CD14-positive monocyte (primary cell): ENCODE measurements at regions not wholly inside any gene's neighbourhood (a gene's known extent, or its start where the extent isn't known, plus 50 kb on each side); places are given as distances from the start of the nearest gene placed in this dataset.

ENCODE experiments used
- DNase-seq, 3 donors: peaks; one replicate each; pipeline ENCODE4 v3.0.0-alpha.2; 2011 to 2022
- H2AFZ ChIP-seq: 2 replicates; pipeline ENCODE4 v1.6.0; 2012; ENCODE audit warnings: mild to moderate bottlenecking, low read depth, low read length, inconsistent platforms; ENCODE audit not compliant: insufficient read depth, poor library complexity, severe bottlenecking
- H3K27ac ChIP-seq, 2 donors: 1 replicate in 1 of 2; 2 replicates in 1 of 2; pipeline ENCODE4 v1.5.1; 2012 to 2013; ENCODE audit warnings: low read length in 2 of 2, control low read depth in 1 of 2, inconsistent platforms in 1 of 2, low read depth in 1 of 2, mild to moderate bottlenecking in 1 of 2
- H3K27me3 ChIP-seq, 2 donors: one replicate each; pipeline versions ENCODE4 v1.6.0 to v1.6.1; 2011 to 2013; ENCODE audit warnings: low read length in 2 of 2; ENCODE audit not compliant: control insufficient read depth in 2 of 2, insufficient read depth in 2 of 2
- H3K36me3 ChIP-seq, 2 donors: replicated peaks in 1 of 2; 1 replicate in 1 of 2; 2 replicates in 1 of 2; pipeline versions ENCODE4 v1.5.1 to v1.6.1; 2012 to 2013; ENCODE audit warnings: low read length in 2 of 2, control low read depth in 1 of 2, inconsistent platforms in 1 of 2, mild to moderate bottlenecking in 1 of 2; ENCODE audit not compliant: insufficient read depth in 2 of 2, control insufficient read depth in 1 of 2
- H3K4me1 ChIP-seq, 2 donors: 1 replicate in 1 of 2; 2 replicates in 1 of 2; pipeline versions ENCODE4 v1.5.1 to v1.6.1; 2012 to 2013; ENCODE audit warnings: low read length in 2 of 2, control low read depth in 1 of 2, inconsistent platforms in 1 of 2, mild to moderate bottlenecking in 1 of 2, moderate library complexity in 1 of 2; ENCODE audit not compliant: insufficient read depth in 2 of 2, control insufficient read depth in 1 of 2
- H3K4me2 ChIP-seq: replicated peaks from 2 replicates; pipeline ENCODE3; 2012; ENCODE audit warnings: low read length, moderate library complexity, mild to moderate bottlenecking; ENCODE audit not compliant: poor library complexity, severe bottlenecking; ENCODE audit errors: extremely low read depth
- H3K4me3 ChIP-seq, 3 experiments: fragments of 200-600 bp in 1 of 3; sonication (generic) in 1 of 3; replicated peaks in 1 of 3; 1 replicate in 2 of 3; 2 replicates in 1 of 3; pipeline ENCODE4 v1.5.1; 2011 to 2013; ENCODE audit warnings: low read length in 3 of 3, mild to moderate bottlenecking in 3 of 3, control low read depth in 2 of 3, low read depth in 2 of 3, inconsistent platforms in 1 of 3, moderate library complexity in 1 of 3
- H3K79me2 ChIP-seq: 2 replicates; pipeline ENCODE4 v1.6.0; 2012; ENCODE audit warnings: mild to moderate bottlenecking, control low read depth, inconsistent platforms, low read length, moderate library complexity; ENCODE audit not compliant: insufficient read depth
- H3K9ac ChIP-seq: 2 replicates; pipeline ENCODE4 v1.6.0; 2017; ENCODE audit warnings: low read length, mild to moderate bottlenecking; ENCODE audit not compliant: insufficient read depth, poor library complexity, severe bottlenecking
- H3K9me3 ChIP-seq, 2 donors: replicated peaks in 1 of 2; 1 replicate in 1 of 2; 2 replicates in 1 of 2; pipeline versions ENCODE4 v1.5.1 to v1.6.1; 2012 to 2013; ENCODE audit warnings: low read length in 2 of 2, control low read depth in 1 of 2; ENCODE audit not compliant: control insufficient read depth in 1 of 2, insufficient read depth in 1 of 2
- H4K20me1 ChIP-seq: 2 replicates; pipeline ENCODE4 v1.6.0; 2012; ENCODE audit warnings: mild to moderate bottlenecking, low read length, control low read depth, moderate library complexity; ENCODE audit not compliant: insufficient read depth
- H3K27ac Mint-ChIP-seq, 7 donors: one replicate each; pipeline ENCODE4 v1.8.0; 2020; ENCODE audit warnings: mild to moderate bottlenecking in 7 of 7, mixed read lengths in 7 of 7, moderate library complexity in 6 of 7, inconsistent platforms in 2 of 7
- H3K27me3 Mint-ChIP-seq, 3 donors: one replicate each; pipeline ENCODE4 v1.8.0; 2021 to 2022; ENCODE audit warnings: low read depth in 3 of 3, mild to moderate bottlenecking in 3 of 3, mixed read lengths in 3 of 3, moderate library complexity in 3 of 3, inconsistent platforms in 1 of 3
- H3K36me3 Mint-ChIP-seq, 2 donors: one replicate each; pipeline ENCODE4 v1.8.0; 2020; ENCODE audit warnings: mixed read lengths in 2 of 2, inconsistent platforms in 1 of 2, mild to moderate bottlenecking in 1 of 2
- H3K4me1 Mint-ChIP-seq: one replicate; pipeline ENCODE4 v1.8.0; 2020; ENCODE audit warnings: mild to moderate bottlenecking, mixed read lengths
- H3K4me3 Mint-ChIP-seq, 2 donors: one replicate each; pipeline ENCODE4 v1.8.0; 2020; ENCODE audit warnings: mild to moderate bottlenecking in 2 of 2, mixed read lengths in 2 of 2, moderate library complexity in 1 of 2
- H3K9me3 Mint-ChIP-seq, 7 donors: one replicate each; pipeline ENCODE4 v1.8.0; 2020 to 2022; ENCODE audit warnings: mixed read lengths in 7 of 7, mild to moderate bottlenecking in 6 of 7, moderate library complexity in 6 of 7, inconsistent platforms in 2 of 7
- WGBS: methylation state at CpG from one replicate; pipeline ENCODE4 v1.1.5; 2013; ENCODE audit warnings: missing lambda C conversion rate; ENCODE audit not compliant: insufficient coverage; 5-methylcytosine and 5-hydroxymethylcytosine counted together
- intact Hi-C, 2 donors: fragments of 100-400 bp; cut with micrococcal nuclease; formaldehyde crosslinking; loops; one replicate each; pipeline versions ENCODE4 v1.15.0 to v1.15.1; 2023
- TF ChIP-seq, protein P1 (sequence below): fragments of 200-600 bp; IDR thresholded peaks from one replicate; pipeline ENCODE4 v1.8.0; 2022; ENCODE audit warnings: antibody characterized with exemption, mild to moderate bottlenecking

DNA sequence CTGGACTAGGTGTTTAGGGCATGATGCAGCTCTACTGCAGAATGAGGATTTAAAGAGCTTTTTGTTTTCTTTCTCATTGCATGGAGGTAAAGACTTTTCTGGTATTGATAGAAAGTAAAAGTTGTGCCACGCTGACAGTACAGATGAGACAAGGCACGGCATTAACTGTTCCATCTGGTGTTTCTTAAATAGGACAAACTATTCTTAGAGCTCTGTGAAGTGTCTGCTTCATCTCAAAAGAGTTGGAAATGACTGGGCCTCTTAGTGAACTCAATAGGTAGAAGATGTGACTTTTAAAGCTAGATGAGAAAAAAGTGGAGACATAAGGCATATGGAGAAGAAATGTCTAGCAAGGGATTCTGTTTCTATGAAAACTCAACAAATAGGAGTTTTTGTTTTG is 321.8 kb downstream of the RPRM start:
- Mint-ChIP-seq H3K4me1 (no peaks in the 10 kb centered on the region), H3K4me3 (no peak overlapping the region), H3K9me3 (peaks cover 0 to 10% (median 0%) of the 10 kb centered on the region in 7 donors), H3K27me3 (peaks cover 0 to 1% (median 0%) of the 10 kb centered on the region in 3 donors), H3K27ac (no peak overlapping the region), H3K36me3 (no peaks in the 10 kb centered on the region)
- no peaks in the 10 kb centered on the region for H3K79me2 ChIP-seq
- H3K36me3 ChIP-seq, result no peaks in the 10 kb centered on the region
- H2AFZ ChIP-seq, result no peak overlapping the region
- H3K9me3 ChIP-seq, result no peaks in the 10 kb centered on the region
- no peak overlapping the region for H3K4me2 ChIP-seq
- no peak for DNase-seq
- H3K9ac ChIP-seq, result no peak overlapping the region
- TF ChIP-seq, protein P1, sequence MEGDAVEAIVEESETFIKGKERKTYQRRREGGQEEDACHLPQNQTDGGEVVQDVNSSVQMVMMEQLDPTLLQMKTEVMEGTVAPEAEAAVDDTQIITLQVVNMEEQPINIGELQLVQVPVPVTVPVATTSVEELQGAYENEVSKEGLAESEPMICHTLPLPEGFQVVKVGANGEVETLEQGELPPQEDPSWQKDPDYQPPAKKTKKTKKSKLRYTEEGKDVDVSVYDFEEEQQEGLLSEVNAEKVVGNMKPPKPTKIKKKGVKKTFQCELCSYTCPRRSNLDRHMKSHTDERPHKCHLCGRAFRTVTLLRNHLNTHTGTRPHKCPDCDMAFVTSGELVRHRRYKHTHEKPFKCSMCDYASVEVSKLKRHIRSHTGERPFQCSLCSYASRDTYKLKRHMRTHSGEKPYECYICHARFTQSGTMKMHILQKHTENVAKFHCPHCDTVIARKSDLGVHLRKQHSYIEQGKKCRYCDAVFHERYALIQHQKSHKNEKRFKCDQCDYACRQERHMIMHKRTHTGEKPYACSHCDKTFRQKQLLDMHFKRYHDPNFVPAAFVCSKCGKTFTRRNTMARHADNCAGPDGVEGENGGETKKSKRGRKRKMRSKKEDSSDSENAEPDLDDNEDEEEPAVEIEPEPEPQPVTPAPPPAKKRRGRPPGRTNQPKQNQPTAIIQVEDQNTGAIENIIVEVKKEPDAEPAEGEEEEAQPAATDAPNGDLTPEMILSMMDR, result no peak
- H3K27me3 ChIP-seq, result no peaks in the 10 kb centered on the region
- no peaks in the 10 kb centered on the region for H3K4me1 ChIP-seq
- H4K20me1 ChIP-seq, result no peaks in the 10 kb centered on the region
- no peak overlapping the region for H3K4me3 ChIP-seq
- 82% methylated on average over 2 of the region's 2 CpGs for WGBS
- intact Hi-C loops, result no loop called here
- H3K27ac ChIP-seq, result no peak overlapping the region

DNA sequence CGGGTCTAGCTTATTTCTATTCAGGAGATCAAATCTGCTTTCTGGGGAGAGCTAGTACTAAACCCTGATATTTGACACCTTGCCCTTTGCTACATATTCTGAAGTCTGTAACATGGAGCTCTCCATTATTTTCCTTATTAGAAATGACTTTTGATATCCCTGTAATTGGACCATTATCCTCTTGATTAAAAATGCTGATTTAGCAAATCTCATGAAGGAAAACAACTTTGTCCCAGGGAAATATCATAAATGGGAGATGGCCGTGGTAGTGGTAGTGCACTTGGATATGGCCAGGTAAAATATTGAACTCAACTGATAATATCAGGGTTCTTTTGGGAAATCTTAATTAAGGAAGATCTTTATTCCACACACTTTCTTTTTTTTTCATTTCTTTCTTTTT is 326.5 kb downstream of the RPRM start:
- no peak overlapping the region for H3K27ac Mint-ChIP-seq
- Histone ChIP-seq H3K27me3 (no peaks in the 10 kb centered on the region), H3K79me2 (no peaks in the 10 kb centered on the region), H3K4me2 (no peak overlapping the region), H4K20me1 (no peaks in the 10 kb centered on the region), H3K9me3 (no peaks in the 10 kb centered on the region), H2AFZ (no peak overlapping the region), H3K9ac (no peak overlapping the region), H3K27ac (no peak overlapping the region), H3K4me1 (no peaks in the 10 kb centered on the region), H3K4me3 (no peak overlapping the region), H3K36me3 (no peaks in the 10 kb centered on the region)
- intact Hi-C loops, result no loop called here
- H3K9me3 Mint-ChIP-seq, result peaks cover 0 to 12% (median 0%) of the 10 kb centered on the region in 7 donors
- no CpG with 5 or more reads among the region's 2 CpGs for WGBS
- H3K4me1 Mint-ChIP-seq, result no peaks in the 10 kb centered on the region
- no peak overlapping the region for H3K4me3 Mint-ChIP-seq
- no peaks in the 10 kb centered on the region for H3K36me3 Mint-ChIP-seq
- H3K27me3 Mint-ChIP-seq, result no peaks in the 10 kb centered on the region
- TF ChIP-seq, protein P1, result no peak
- no peak for DNase-seq
